Activated CD8-positive, alpha-beta memory T cell treated with anti-CD3 and anti-CD28 coated beads for 4 hours (primary cell): ENCODE measurements at regions not wholly inside any gene's neighbourhood (a gene's known extent, or its start where the extent isn't known, plus 50 kb on each side); places are given as distances from the start of the nearest gene placed in this dataset.
A peak's percentile ranks its signal among the peaks of the same experiment; 100 is the strongest.

Experiments used
- DNase-seq, 2 donors: peaks; one replicate each; pipeline ENCODE4 v3.0.0-alpha.2; 2020; ENCODE audit warnings: low read depth in 2 of 2

DNA sequence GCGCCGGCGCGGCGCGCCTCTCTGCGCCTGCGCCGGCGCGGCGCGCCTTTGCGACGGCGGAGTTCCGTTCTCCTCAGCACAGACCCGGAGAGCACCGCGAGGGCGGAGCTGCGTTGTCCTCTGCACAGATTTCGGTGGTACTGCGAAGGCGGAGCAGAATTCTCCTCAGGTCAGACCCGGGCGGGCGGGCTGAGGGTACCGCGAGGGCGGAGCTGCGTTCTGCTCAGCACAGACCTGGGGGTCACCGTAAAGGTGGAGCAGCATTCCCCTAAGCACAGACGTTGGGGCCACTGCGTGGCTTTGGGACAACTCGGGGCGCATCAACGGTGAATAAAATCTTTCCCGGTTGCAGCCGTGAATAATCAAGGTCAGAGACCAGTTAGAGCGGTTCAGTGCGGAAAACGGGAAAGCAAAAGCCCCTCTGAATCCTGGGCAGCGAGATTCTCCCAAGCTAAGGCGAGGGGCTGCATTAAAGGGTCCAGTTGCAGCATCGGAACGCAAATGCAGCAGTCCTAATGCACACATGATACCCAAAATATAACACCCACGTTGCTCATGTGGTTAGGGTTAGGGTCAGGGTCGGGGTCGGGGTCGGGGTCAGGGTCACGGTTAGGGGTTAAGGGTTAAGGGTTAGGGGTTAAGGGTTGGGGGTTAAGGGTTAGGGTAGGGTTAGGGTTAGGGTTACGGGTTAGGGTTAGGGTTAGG is 168.4 kb downstream of the OR4F15 start:
- DNase-seq: peak in 1 of 2 donors; percentile 0
